ENCODE measurements at regions not wholly inside any gene's neighbourhood (a gene's known extent, or its start where the extent isn't known, plus 50 kb on each side); places are given as distances from the start of the nearest gene placed in this dataset.
"Not testable (repeated sequence)": the region's sequence is repeated elsewhere in the genome, so short reads cannot be mapped to it uniquely, and the experiment has no call there.

DNA sequence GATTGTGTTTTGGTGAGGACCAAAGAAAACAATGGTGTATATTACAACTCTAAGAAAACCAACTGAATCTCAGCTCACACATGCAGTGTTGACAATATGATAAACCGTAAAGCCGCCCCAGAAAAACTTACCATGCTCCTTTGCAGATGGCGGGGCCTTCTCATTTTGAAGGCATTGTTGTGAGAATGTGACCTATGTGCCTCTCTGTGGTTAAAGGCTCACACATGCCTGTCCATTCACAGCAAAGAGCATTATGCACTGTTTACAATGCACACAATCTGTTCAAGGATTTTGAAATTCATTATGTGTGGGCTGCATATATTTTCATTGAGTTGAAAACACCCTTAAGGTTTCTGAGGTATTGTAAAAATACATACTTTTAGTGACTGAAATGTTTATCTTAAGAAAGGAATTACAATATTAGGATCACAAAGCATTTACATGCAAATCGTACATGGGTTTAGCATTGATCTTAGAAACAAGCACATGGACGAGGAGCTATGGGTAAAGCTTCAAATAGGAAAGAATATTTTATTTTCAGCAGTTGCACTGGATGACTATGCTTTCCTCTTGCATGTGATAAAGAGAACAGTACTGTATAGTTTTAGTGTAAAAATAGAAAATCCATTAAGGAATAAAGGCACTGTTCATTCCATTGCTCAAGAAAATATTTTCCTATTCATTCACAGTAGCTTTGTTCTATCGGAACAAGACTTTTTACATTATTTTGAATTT lies 334.3 kb downstream of the ARL4A start:
- WGBS, 2 donors (ENCODE audit: low coverage in 1 of 2): 85 to 87% methylated on average over 6 of the region's 6 CpGs

DNA sequence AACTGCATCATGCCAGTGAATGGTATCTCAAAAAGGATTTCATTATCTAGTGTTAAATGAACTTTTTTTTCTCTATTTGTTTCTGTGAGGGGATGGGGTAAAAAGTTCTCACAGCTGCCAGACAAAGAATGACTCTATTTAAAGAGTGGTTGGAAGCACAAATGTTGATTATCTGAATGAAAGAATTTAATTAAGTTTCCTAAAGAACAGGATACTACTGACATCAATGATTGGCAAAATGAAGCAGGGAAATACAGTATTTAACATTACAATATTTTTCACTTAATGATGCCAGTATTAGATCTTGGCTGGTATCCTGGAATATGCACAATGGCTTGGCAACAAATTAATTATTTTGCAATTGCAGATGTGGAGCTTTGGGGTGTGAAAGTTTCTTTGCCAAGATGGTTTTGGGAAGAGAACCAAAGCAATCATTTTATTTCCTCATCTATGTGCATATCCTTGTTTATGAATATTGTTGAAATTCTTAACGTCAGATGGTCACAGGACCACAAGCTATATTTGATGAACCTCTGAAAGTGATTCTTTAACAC lies 336.8 kb downstream of the ARL4A start:
- no peak overlapping the region for H3K27ac ChIP-seq
- peak; percentile 34 for ATAC-seq
- no peaks in the 10 kb centered on the region for H3K4me1 ChIP-seq
- no peaks in the 10 kb centered on the region for H3K36me3 ChIP-seq
- H3K4me3 ChIP-seq: no peak overlapping the region
- no peaks in the 10 kb centered on the region for H3K9me3 ChIP-seq
- no peaks in the 10 kb centered on the region for H3K27me3 ChIP-seq
- 9 to 18% methylated on average over 1 of the region's 1 CpG for WGBS, 2 donors (ENCODE audit: low coverage in 1 of 2)
- TF ChIP-seq POLR2A (IDR thresholded peaks at IDR 0.05) (no peak), EP300 (IDR thresholded peaks at IDR 0.05) (no peak), POLR2AphosphoS5 (IDR thresholded peaks at IDR 0.05) (no peak)
- TF ChIP-seq, protein P1, sequence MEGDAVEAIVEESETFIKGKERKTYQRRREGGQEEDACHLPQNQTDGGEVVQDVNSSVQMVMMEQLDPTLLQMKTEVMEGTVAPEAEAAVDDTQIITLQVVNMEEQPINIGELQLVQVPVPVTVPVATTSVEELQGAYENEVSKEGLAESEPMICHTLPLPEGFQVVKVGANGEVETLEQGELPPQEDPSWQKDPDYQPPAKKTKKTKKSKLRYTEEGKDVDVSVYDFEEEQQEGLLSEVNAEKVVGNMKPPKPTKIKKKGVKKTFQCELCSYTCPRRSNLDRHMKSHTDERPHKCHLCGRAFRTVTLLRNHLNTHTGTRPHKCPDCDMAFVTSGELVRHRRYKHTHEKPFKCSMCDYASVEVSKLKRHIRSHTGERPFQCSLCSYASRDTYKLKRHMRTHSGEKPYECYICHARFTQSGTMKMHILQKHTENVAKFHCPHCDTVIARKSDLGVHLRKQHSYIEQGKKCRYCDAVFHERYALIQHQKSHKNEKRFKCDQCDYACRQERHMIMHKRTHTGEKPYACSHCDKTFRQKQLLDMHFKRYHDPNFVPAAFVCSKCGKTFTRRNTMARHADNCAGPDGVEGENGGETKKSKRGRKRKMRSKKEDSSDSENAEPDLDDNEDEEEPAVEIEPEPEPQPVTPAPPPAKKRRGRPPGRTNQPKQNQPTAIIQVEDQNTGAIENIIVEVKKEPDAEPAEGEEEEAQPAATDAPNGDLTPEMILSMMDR (IDR thresholded peaks at IDR 0.05): no peak

More for the DNA sequence above, 334.3 kb downstream of the ARL4A start:
- Histone ChIP-seq H3K27ac (no peak overlapping the region), H3K4me1 (no peaks in the 10 kb centered on the region), H3K27me3 (no peaks in the 10 kb centered on the region), H3K4me3 (no peak overlapping the region), H3K36me3 (no peaks in the 10 kb centered on the region), H3K9me3 (no peaks in the 10 kb centered on the region)
- ATAC-seq: no peak
- TF ChIP-seq, protein P1 (IDR thresholded peaks at IDR 0.05): no peak
- no peak for TF ChIP-seq POLR2AphosphoS5 (IDR thresholded peaks at IDR 0.05)
- no peak for TF ChIP-seq EP300 (IDR thresholded peaks at IDR 0.05)
- no peak for TF ChIP-seq POLR2A (IDR thresholded peaks at IDR 0.05)

DNA sequence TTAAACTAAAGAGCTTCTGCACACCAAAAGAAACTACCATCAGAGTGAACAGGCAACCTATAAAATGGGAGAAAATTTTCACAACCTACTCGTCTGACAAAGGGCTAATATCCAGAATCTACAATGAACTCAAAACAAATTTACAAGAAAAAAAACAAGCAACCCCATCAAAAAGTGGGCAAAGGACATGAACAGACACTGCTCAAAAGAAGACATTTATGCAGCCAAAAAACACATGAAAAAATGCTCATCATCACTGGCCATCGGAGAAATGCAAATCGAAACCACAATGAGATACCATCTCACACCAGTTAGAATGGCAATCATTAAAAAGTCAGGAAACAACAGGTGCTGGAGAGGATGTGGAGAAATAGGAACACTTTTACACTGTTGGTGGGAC lies 337.6 kb downstream of the ARL4A start:
- not testable (repeated sequence) for ATAC-seq
- 84 to 93% methylated on average over 3 of the region's 3 CpGs for WGBS, 2 donors (ENCODE audit: low coverage in 1 of 2)

DNA sequence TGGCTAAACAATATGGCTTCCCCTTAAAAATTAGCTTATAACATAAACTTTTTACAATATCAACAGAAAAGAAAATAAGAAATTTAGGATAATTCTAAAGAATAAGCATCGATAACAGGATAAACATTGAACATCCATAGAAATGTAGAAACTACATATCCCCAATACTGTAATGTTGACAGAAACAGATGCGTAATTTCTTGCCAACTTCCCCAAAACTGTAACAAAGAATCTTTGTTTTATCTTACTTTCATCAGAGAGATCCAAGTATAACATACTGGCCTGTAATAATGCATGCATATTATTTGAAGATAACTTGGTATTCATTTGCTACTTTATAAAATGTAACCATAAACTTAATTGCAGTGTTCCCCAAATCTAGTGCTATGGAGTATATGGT lies 339.9 kb downstream of the ARL4A start:
- TF ChIP-seq POLR2AphosphoS5 (IDR thresholded peaks at IDR 0.05): no peak
- no peak for TF ChIP-seq EP300 (IDR thresholded peaks at IDR 0.05)
- TF ChIP-seq, protein P1 (IDR thresholded peaks at IDR 0.05): no peak
- TF ChIP-seq POLR2A (IDR thresholded peaks at IDR 0.05): no peak
- Histone ChIP-seq H3K27ac (no peak overlapping the region), H3K27me3 (no peaks in the 10 kb centered on the region), H3K36me3 (no peaks in the 10 kb centered on the region), H3K4me3 (no peak overlapping the region), H3K4me1 (no peaks in the 10 kb centered on the region), H3K9me3 (no peaks in the 10 kb centered on the region)
- 71 to 85% methylated on average over 2 of the region's 2 CpGs for WGBS, 2 donors (ENCODE audit: low coverage in 1 of 2)
- ATAC-seq: no peak

More for the DNA sequence above, 337.6 kb downstream of the ARL4A start:
- not testable (repeated sequence) for H3K4me3 ChIP-seq, H3K27me3 ChIP-seq, H3K4me1 ChIP-seq, H3K36me3 ChIP-seq, H3K27ac ChIP-seq, H3K9me3 ChIP-seq

DNA sequence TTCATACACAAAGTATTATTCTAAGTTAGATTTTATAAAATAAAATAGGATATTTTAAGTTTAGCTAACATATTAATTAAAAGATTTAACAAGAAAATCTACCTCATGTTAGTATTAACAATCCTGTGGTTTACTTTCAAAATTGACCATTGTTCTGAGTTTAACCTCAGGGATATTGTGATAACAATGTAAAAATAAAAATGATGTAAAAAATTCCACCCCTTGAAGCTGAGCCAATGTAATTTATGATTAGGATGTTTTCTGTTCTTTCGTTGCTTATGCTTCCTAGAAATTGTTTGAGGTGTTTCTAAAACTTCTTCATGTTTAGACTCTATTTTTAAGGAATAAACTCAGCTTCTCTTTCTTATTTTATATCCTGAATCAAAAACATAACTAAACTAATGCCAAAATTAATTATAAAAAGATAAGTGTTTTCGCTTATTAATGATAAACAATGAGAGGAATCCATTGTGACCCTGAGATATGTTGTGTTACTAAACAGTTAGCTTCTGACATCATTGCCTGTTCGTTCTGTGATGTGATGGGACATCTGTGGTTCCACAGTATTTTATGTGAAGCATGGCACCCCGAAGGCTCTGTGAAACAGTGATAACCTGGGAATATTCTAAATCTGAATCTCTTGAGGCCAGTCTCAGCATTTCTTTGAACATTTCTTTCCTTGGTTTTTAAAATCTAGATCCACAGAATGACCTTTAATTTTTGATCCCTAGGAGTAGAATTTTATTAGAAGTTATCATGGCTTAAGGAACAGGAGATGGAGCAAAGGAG lies 340.8 kb downstream of the ARL4A start:
- Histone ChIP-seq H3K4me3 (no peak overlapping the region), H3K4me1 (no peaks in the 10 kb centered on the region), H3K27ac (no peak overlapping the region), H3K9me3 (no peaks in the 10 kb centered on the region), H3K27me3 (no peaks in the 10 kb centered on the region), H3K36me3 (no peaks in the 10 kb centered on the region)
- TF ChIP-seq, protein P1 (IDR thresholded peaks at IDR 0.05): no peak
- TF ChIP-seq POLR2A (IDR thresholded peaks at IDR 0.05) (no peak), POLR2AphosphoS5 (IDR thresholded peaks at IDR 0.05) (no peak), EP300 (IDR thresholded peaks at IDR 0.05) (no peak)
- 61 to 86% methylated on average over 4 of the region's 4 CpGs for WGBS, 2 donors (ENCODE audit: low coverage in 1 of 2)
- ATAC-seq: no peak
